Heart left ventricle (tissue), 16 donors: ENCODE measurements at regions not wholly inside any gene's neighbourhood (a gene's known extent, or its start where the extent isn't known, plus 50 kb on each side); places are given as distances from the start of the nearest gene placed in this dataset.

ENCODE experiments used
- ATAC-seq, 4 donors: fragments of 200-7000 bp; cut with Tn5 transposase; one replicate each; pipeline ENCODE4 v1.9.1; 2020 to 2022; ENCODE audit warnings: moderate library complexity in 4 of 4, mild to moderate bottlenecking in 3 of 4, moderate number of reproducible peaks in 1 of 4
- DNase-seq, 5 donors: peaks; one replicate each; pipeline ENCODE4 v3.0.0-alpha.2; 2020
- H3K27ac ChIP-seq, 12 donors: fragments of 200-600 bp; sonication (generic) in 4 of 12; one replicate each; pipeline versions ENCODE4 v1.5.0 to v1.8.0; 2016 to 2022; ENCODE audit warnings: mild to moderate bottlenecking in 2 of 12
- H3K27me3 ChIP-seq, 9 donors: fragments of 200-600 bp; sonication (generic) in 2 of 9; one replicate each; pipeline versions ENCODE4 v1.5.1 to v1.8.0; 2016 to 2022; ENCODE audit warnings: mild to moderate bottlenecking in 3 of 9
- H3K36me3 ChIP-seq, 9 donors: fragments of 200-600 bp; sonication (generic) in 2 of 9; one replicate each; pipeline versions ENCODE4 v1.5.0 to v1.8.0; 2018 to 2022; ENCODE audit warnings: mild to moderate bottlenecking in 2 of 9
- H3K4me1 ChIP-seq, 12 donors: fragments of 200-600 bp; sonication (generic) in 4 of 12; one replicate each; pipeline versions ENCODE4 v1.5.0 to v1.8.0; 2016 to 2022; ENCODE audit warnings: mild to moderate bottlenecking in 3 of 12
- H3K4me3 ChIP-seq, 12 donors: fragments of 200-600 bp; sonication (generic) in 4 of 12; one replicate each; pipeline versions ENCODE4 v1.5.0 to v1.8.0; 2017 to 2022; ENCODE audit warnings: mild to moderate bottlenecking in 9 of 12, moderate library complexity in 4 of 12
- H3K9me3 ChIP-seq, 12 donors: fragments of 200-600 bp; sonication (generic) in 4 of 12; one replicate each; pipeline versions ENCODE4 v1.5.0 to v1.8.0; 2016 to 2022; ENCODE audit warnings: mild to moderate bottlenecking in 1 of 12
- POLR2A ChIP-seq, 2 donors: fragments of 450-650 bp; IDR thresholded peaks; one replicate each; pipeline ENCODE4 v1.6.1; 2017; ENCODE audit warnings: antibody characterized with exemption in 2 of 2, mild to moderate bottlenecking in 2 of 2, moderate library complexity in 2 of 2
- WGBS, 4 donors: extraction: QIAGEN DNeasy Blood & Tissue Kit in 2 of 4; methylation state at CpG; one replicate each; pipeline versions ENCODE4 v1.1.5 to v1.1.7; 2013 to 2018; 5-methylcytosine and 5-hydroxymethylcytosine counted together
- intact Hi-C, 10 donors: fragments of 100-400 bp; cut with DNase I; formaldehyde crosslinking; loops; one replicate each; pipeline versions ENCODE4 v1.11.1 to v1.14.2; 2022
- TF ChIP-seq, protein P1 (sequence below), 12 donors: fragments of 200-600 bp; sonication (generic) in 4 of 12; IDR thresholded peaks; one replicate each; pipeline versions ENCODE4 v1.5.0 to v1.8.0; 2018 to 2022; ENCODE audit warnings: antibody characterized with exemption in 12 of 12, mild to moderate bottlenecking in 5 of 12
- donor health status: ischemic (EF 13 %, LVEDD 7.1; RV severe dilation, severe dysfunction).
- donor health status: healthy with polysubstance abuse.
- donor health status: DM: no; HTN: yes; CAD: no.
- donor health status: DM: no; HTN: no; CAD: no.
- donor health status: ischemic (EF 25% LVEDD 6.9; RV normal size, moderate dysfunction).
- donor health status: ischemic (EF 25% LVEDD 5.7; RV mildly dilated, moderate dysfunction).
- donor health status: healthy.
- donor health status: DM: yes; HTN: yes; CAD: no.
- donor health status: ischemic (EF 35%, LVEDD 5.7; RV mildly dilated, moderate dysfunction).
- donor health status: nonischemic (EF 11% LVEDD 7.7; RV severe dilation, severe dysfunction).
- donor health status: DM: yes; HTN: yes; CAD: no.
- donor health status: PGD.
- donor health status: ischemic (EF 29% LVEDD 5.4; RV normal size, mild dysfunction).
- donor health status: nonischemic (EF 23%, LVEDD 6.1; RV moderate dilation, normal function).

- Histone ChIP-seq H3K27me3 (no peaks in the 10 kb centered on the region), H3K4me1 (peaks cover 0 to 30% (median 7%) of the 10 kb centered on the region in 12 donors), H3K9me3 (peaks cover 0 to 23% (median 11%) of the 10 kb centered on the region in 12 donors), H3K36me3 (no peaks in the 10 kb centered on the region), H3K4me3 (no peak overlapping the region), H3K27ac (peak overlapping the region in 9 of 12 donors; percentile 11 to 78 (median 55))
- 80 to 83% (median 82%) methylated on average over 10 to 17 of the region's 17 CpGs for WGBS, 4 donors
- TF ChIP-seq, protein P1, sequence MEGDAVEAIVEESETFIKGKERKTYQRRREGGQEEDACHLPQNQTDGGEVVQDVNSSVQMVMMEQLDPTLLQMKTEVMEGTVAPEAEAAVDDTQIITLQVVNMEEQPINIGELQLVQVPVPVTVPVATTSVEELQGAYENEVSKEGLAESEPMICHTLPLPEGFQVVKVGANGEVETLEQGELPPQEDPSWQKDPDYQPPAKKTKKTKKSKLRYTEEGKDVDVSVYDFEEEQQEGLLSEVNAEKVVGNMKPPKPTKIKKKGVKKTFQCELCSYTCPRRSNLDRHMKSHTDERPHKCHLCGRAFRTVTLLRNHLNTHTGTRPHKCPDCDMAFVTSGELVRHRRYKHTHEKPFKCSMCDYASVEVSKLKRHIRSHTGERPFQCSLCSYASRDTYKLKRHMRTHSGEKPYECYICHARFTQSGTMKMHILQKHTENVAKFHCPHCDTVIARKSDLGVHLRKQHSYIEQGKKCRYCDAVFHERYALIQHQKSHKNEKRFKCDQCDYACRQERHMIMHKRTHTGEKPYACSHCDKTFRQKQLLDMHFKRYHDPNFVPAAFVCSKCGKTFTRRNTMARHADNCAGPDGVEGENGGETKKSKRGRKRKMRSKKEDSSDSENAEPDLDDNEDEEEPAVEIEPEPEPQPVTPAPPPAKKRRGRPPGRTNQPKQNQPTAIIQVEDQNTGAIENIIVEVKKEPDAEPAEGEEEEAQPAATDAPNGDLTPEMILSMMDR (IDR thresholded peaks at IDR 0.05), result no peak
- TF ChIP-seq POLR2A (IDR thresholded peaks at IDR 0.05), result no peak
- peak in 1 of 4 donors; percentile 12 for ATAC-seq
- intact Hi-C loops, result loop anchor here in 5 of 10 donors (10.0 kb wide), 2 partner anchors 79 to 149 kb away; no protein-coding TSS in a partner anchor
- DNase-seq, result no peak
Observed at GRCh38 chr5:171573451-171574225, 154.2 kb downstream of the FGF18 start.

DNA sequence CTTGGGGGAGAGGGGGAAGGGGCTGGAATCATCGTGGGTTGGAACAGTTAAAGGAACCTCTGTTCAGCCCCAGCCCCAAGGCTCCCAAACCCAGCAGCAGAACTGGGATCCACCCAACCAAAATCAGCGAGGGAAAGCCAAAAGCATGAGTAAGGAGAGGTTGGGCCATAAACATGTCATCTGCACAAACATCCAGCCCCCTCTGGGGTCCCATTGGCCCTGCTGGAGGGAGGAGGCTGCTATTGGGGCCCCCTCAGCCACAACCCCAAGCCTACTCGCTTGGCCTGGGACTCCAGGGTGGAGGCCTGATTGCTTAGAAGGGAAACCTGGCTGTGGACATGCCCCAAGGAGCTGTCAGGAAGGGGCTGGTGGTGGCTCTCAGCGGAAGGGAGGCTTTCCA is 154.9 kb downstream of the FGF18 start:
- H3K27me3 ChIP-seq, result no peaks in the 10 kb centered on the region
- ATAC-seq (peak in 2 of 4 donors; percentile 5 to 30), DNase-seq (peak in 1 of 5 donors; percentile 47)
- TF ChIP-seq, protein P1 (IDR thresholded peaks at IDR 0.05), result no peak
- TF ChIP-seq POLR2A (IDR thresholded peaks at IDR 0.05), result no peak
- intact Hi-C loops, result loop anchor here in 5 of 10 donors (10.0 kb wide), 2 partner anchors 80 to 150 kb away; no protein-coding TSS in a partner anchor
- H3K27ac ChIP-seq, result peak overlapping the region in 4 of 12 donors; percentile 11 to 58 (median 56)
- H3K9me3 ChIP-seq, result peaks cover 0 to 15% (median 4%) of the 10 kb centered on the region in 12 donors
- peaks cover 0 to 38% (median 13%) of the 10 kb centered on the region in 12 donors for H3K4me1 ChIP-seq
- 59 to 82% (median 76%) methylated on average over 3 to 4 of the region's 4 CpGs for WGBS, 4 donors
- H3K4me3 ChIP-seq, result no peak overlapping the region
- no peaks in the 10 kb centered on the region for H3K36me3 ChIP-seq

DNA sequence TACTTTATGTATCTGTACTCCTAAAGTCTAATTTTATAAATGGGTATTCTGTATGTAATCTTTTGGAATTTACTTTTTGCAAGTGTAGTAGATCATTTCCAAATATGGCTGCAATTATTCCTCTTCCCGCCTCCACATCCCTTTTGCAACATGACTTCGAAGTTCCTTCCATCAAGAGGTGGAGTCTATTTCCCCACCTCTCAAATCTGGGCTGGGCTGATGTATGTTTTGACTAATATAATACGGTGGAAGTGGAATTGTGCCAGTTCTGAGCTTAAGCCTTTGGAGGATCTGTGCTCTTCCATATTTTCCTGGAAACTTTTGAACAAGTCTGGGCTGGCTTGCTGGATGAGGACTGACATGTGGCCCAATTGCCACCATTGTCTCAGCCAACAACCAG is 155.9 kb downstream of the FGF18 start:
- DNase-seq, result no peak
- intact Hi-C loops, result loop anchor here in 6 of 10 donors (5.0 to 10.0 kb wide), 3 partner anchors 81 to 153 kb away; no protein-coding TSS in a partner anchor
- no peaks in the 10 kb centered on the region for H3K27me3 ChIP-seq
- TF ChIP-seq, protein P1 (IDR thresholded peaks at IDR 0.05), result no peak
- no peak for TF ChIP-seq POLR2A (IDR thresholded peaks at IDR 0.05)
- ATAC-seq, result no peak
- WGBS, 4 donors, result 53 to 80% (median 72%) methylated on average over 3 of the region's 3 CpGs
- peaks cover 0 to 7% (median under 1%) of the 10 kb centered on the region in 12 donors for H3K9me3 ChIP-seq
- no peak overlapping the region for H3K4me3 ChIP-seq
- peaks cover 0 to 48% (median 21%) of the 10 kb centered on the region in 12 donors for H3K4me1 ChIP-seq
- no peaks in the 10 kb centered on the region for H3K36me3 ChIP-seq
- no peak overlapping the region for H3K27ac ChIP-seq

GRCh38 chr5:171575808-171576207 is 156.4 kb downstream of the FGF18 start:
- WGBS, 4 donors, result 96 to 99% (median 98%) methylated on average over 3 of the region's 3 CpGs
- DNase-seq, result no peak
- intact Hi-C loops, result loop anchor here in 6 of 10 donors (5.0 to 10.0 kb wide), 3 partner anchors 81 to 154 kb away; no protein-coding TSS in a partner anchor
- no peak overlapping the region for H3K4me3 ChIP-seq
- no peak for ATAC-seq
- no peaks in the 10 kb centered on the region for H3K36me3 ChIP-seq
- H3K9me3 ChIP-seq, result peaks cover 0 to 5% (median 0%) of the 10 kb centered on the region in 12 donors
- no peaks in the 10 kb centered on the region for H3K27me3 ChIP-seq
- H3K4me1 ChIP-seq, result peaks cover 0 to 52% (median 25%) of the 10 kb centered on the region in 12 donors
- no peak overlapping the region for H3K27ac ChIP-seq
- TF ChIP-seq, protein P1 (IDR thresholded peaks at IDR 0.05), result no peak
- no peak for TF ChIP-seq POLR2A (IDR thresholded peaks at IDR 0.05)
